Cardiac fibroblast (primary cell): ENCODE measurements at regions not wholly inside any gene's neighbourhood (a gene's known extent, or its start where the extent isn't known, plus 50 kb on each side); places are given as distances from the start of the nearest gene placed in this dataset.

Experiments used
- DNase-seq, 2 donors: peaks; one replicate each; pipeline versions ENCODE4 v3.0.0 to v3.0.0-alpha.2; 2010; ENCODE audit warnings: low read depth in 2 of 2
- H3K4me3 ChIP-seq, 2 donors: replicated peaks in 1 of 2; 1 replicate in 1 of 2; 2 replicates in 1 of 2; pipeline ENCODE4 v1.5.1; 2011; ENCODE audit warnings: low read depth in 2 of 2, low read length in 2 of 2, mild to moderate bottlenecking in 2 of 2, moderate library complexity in 1 of 2
- TF ChIP-seq, protein P1 (sequence below): IDR thresholded peaks from one replicate; pipeline ENCODE4 v1.5.1; 2011; ENCODE audit warnings: low read depth, mild to moderate bottlenecking, low read length, inconsistent platforms

DNA sequence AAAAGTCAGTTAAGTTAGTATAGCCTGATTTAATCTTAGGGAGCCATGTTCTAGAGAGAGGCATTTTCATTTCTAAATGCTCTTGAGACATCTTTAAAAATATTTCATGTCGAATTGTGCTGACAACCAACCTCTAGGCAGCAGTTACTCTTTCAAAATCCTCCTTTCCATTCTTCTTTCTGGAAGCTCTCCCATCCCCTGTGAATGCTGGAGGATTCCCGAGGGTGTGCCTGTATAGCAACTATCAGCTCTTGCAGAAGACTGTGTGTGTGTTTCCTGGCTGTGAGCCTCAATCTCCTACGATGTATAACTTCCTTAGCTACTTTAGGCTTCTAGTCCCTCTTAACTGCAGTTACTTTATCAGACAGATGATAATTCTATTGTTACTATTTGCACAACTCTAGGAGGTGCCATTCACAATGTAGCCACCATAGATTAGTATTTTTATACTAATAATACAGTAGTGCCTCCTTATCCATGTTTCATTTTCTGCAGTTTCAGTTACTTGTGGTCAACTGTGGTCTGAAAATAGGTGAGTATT lies 250.3 kb downstream of the EDEM1 start:
- TF ChIP-seq, protein P1, sequence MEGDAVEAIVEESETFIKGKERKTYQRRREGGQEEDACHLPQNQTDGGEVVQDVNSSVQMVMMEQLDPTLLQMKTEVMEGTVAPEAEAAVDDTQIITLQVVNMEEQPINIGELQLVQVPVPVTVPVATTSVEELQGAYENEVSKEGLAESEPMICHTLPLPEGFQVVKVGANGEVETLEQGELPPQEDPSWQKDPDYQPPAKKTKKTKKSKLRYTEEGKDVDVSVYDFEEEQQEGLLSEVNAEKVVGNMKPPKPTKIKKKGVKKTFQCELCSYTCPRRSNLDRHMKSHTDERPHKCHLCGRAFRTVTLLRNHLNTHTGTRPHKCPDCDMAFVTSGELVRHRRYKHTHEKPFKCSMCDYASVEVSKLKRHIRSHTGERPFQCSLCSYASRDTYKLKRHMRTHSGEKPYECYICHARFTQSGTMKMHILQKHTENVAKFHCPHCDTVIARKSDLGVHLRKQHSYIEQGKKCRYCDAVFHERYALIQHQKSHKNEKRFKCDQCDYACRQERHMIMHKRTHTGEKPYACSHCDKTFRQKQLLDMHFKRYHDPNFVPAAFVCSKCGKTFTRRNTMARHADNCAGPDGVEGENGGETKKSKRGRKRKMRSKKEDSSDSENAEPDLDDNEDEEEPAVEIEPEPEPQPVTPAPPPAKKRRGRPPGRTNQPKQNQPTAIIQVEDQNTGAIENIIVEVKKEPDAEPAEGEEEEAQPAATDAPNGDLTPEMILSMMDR = no peak
- no peak overlapping the region for H3K4me3 ChIP-seq
- no peak for DNase-seq

DNA sequence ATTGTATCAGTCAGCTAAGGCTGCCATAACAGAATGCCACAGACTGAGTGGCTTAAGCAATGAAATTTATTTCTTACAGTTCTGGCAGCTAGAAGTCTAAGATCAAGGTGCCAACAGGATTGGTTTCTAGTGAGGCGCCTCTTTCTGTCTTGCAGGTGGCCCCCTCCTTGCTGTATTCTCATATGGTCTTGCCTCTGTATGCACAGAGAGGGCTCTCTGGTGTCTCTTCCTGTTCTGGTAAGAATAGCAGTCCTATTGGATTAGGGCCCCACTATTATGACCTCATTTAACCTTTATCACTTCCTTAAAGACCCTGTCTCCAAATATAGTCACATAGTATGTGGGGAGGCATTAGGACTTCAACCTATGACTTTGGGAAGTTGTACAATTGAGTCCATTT lies 253.9 kb downstream of the EDEM1 start:
- no peak overlapping the region for H3K4me3 ChIP-seq
- TF ChIP-seq, protein P1 = no peak
- DNase-seq = no peak

- TF ChIP-seq, protein P1 = no peak
- DNase-seq = no peak
- H3K4me3 ChIP-seq = no peak overlapping the region
Measured at GRCh38 chr3:5442106-5442785, 254.7 kb downstream of the EDEM1 start.

- no peak for DNase-seq
- H3K4me3 ChIP-seq = no peak overlapping the region
- TF ChIP-seq, protein P1 = no peak
Measured at GRCh38 chr3:5442786-5443138, 255.3 kb downstream of the EDEM1 start.

- TF ChIP-seq, protein P1 = no peak
- no peak overlapping the region for H3K4me3 ChIP-seq
Measured at GRCh38 chr3:5444253-5444652, 256.7 kb downstream of the EDEM1 start.

DNA sequence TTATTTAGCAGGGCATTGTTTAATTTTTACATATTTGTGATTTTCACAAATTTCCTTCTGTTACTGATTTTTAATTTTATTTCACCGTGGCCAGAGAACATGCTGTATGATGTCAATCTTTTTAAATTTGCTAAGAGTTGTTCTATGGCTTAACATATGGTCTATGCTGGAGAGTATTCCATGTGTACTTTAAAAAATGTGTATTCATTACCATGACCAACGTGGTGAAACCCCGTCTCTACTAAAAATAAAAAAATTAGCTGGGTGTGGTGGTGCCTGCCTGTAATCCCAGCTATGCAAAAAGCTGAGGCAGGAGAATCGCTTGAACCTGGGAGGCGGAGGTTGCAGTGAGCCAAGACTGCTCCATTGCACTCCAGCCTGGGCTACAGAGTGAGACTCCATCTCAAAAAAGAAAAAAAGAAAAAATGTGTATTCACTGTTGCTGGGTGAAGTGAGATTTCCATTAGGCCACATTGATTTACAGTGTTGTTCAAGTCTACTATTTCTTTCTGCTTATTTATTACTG lies 258.2 kb downstream of the EDEM1 start:
- no peak for DNase-seq
- no peak overlapping the region for H3K4me3 ChIP-seq
- TF ChIP-seq, protein P1 = no peak

More at GRCh38 chr3:5444253-5444652, 256.7 kb downstream of the EDEM1 start:
- no peak for DNase-seq
